ENCODE measurements at regions not wholly inside any gene's neighbourhood (a gene's known extent, or its start where the extent isn't known, plus 50 kb on each side); places are given as distances from the start of the nearest gene placed in this dataset.

DNA sequence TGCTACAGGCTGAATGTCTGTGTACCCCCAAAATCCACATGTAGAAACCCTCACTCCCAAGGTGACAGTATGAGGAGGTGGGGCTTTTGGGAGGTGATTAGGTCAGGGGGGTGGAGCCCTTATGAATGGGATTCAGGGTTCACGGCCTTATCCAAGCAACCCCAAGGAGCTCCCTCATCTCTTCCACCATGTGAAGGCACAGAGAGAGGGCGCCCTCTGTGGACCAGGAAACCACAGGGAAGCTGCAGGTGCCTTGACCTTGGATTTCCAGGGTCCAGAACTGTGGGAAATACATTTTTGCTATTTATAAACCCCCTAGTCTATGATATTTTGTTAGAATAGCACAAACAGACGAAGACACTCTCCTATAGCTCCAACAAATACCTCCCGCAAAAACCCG is 53.6 kb upstream of the IRX2 start:
- Histone ChIP-seq H3K9ac (no peak overlapping the region), H3K27me3 (ENCODE audit: insufficient read depth) (no peaks in the 10 kb centered on the region), H3K4me1 (ENCODE audit: control insufficient read depth in 1 of 2, insufficient read depth in 2 of 2, low read depth in 1 of 2, low read length in 1 of 2) (no peaks in the 10 kb centered on the region), H3K4me3 (ENCODE audit: low read depth in 2 of 2, low read length in 1 of 2) (no peak overlapping the region), H3K27ac (ENCODE audit: low read depth in 2 of 2, low read length in 1 of 2) (no peak overlapping the region), H3K9me3 (no peaks in the 10 kb centered on the region), H3K36me3 (replicated peaks in 1 of 2; ENCODE audit: control insufficient read depth in 1 of 2, insufficient read depth in 2 of 2, low read length in 1 of 2) (no peaks in the 10 kb centered on the region), H3K9me2 (no peaks in the 10 kb centered on the region), H2AFZ (ENCODE audit: low read depth) (no peak overlapping the region), H3K4me2 (no peak overlapping the region), H3K79me2 (ENCODE audit: insufficient read depth) (no peaks in the 10 kb centered on the region), H3F3A (replicated peaks; ENCODE audit: insufficient read depth) (no peaks in the 10 kb centered on the region), H4K20me1 (ENCODE audit: insufficient read depth) (no peaks in the 10 kb centered on the region)
- WGBS (ENCODE audit: low lambda C conversion rate), result 11% methylated on average over 5 of the region's 5 CpGs
- POLR2A ChIA-PET, result no interaction called here
- TF ChIP-seq RFX5 (IDR thresholded peaks at IDR 0.05; ENCODE audit: low read length) (no peak), TCF12 (IDR thresholded peaks at IDR 0.05) (no peak), FOSL2 (IDR thresholded peaks at IDR 0.05; ENCODE audit: borderline replicate concordance, low read depth) (no peak), MAX (IDR thresholded peaks at IDR 0.05; ENCODE audit: low read depth) (no peak), CTCF (IDR thresholded peaks at IDR 0.05) (no peak), POLR2AphosphoS5 (IDR thresholded peaks at IDR 0.05; ENCODE audit: low read depth, low read length) (no peak), FOXJ3 (CRISPR knock-in tag; IDR thresholded peaks at IDR 0.05) (no peak), YY1 (IDR thresholded peaks at IDR 0.05; ENCODE audit: low read depth) (no peak), EZH2phosphoT487 (IDR thresholded peaks at IDR 0.05; ENCODE audit: borderline replicate concordance, low read depth) (no peak), RCOR1 (IDR thresholded peaks at IDR 0.05; ENCODE audit: low read length) (no peak), TAF1 (IDR thresholded peaks at IDR 0.05; ENCODE audit: borderline replicate concordance, low read depth, low read length) (no peak), MEF2A (IDR thresholded peaks at IDR 0.05; ENCODE audit: borderline replicate concordance, low read depth) (no peak)
- TF ChIP-seq, protein P1, sequence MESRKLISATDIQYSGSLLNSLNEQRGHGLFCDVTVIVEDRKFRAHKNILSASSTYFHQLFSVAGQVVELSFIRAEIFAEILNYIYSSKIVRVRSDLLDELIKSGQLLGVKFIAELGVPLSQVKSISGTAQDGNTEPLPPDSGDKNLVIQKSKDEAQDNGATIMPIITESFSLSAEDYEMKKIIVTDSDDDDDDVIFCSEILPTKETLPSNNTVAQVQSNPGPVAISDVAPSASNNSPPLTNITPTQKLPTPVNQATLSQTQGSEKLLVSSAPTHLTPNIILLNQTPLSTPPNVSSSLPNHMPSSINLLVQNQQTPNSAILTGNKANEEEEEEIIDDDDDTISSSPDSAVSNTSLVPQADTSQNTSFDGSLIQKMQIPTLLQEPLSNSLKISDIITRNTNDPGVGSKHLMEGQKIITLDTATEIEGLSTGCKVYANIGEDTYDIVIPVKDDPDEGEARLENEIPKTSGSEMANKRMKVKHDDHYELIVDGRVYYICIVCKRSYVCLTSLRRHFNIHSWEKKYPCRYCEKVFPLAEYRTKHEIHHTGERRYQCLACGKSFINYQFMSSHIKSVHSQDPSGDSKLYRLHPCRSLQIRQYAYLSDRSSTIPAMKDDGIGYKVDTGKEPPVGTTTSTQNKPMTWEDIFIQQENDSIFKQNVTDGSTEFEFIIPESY (IDR thresholded peaks at IDR 0.05; ENCODE audit: borderline replicate concordance, low read depth), result no peak
- CTCF ChIA-PET, result no interaction called here
- no peak for DNase-seq

- CTCF ChIA-PET, result no interaction called here
These were observed 52.3 kb upstream of the IRX2 start for GRCh38 chr5:2803751-2804150.

More at GRCh38 chr5:2803751-2804150, 52.3 kb upstream of the IRX2 start:
- POLR2A ChIA-PET, result no interaction called here
- Histone ChIP-seq H3K9ac (no peak overlapping the region), H3K4me2 (no peak overlapping the region), H3K9me2 (no peaks in the 10 kb centered on the region), H3K36me3 (replicated peaks in 1 of 2; ENCODE audit: control insufficient read depth in 1 of 2, insufficient read depth in 2 of 2, low read length in 1 of 2) (no peaks in the 10 kb centered on the region), H3K27me3 (ENCODE audit: insufficient read depth) (no peaks in the 10 kb centered on the region), H3K27ac (ENCODE audit: low read depth in 2 of 2, low read length in 1 of 2) (no peak overlapping the region), H3F3A (replicated peaks; ENCODE audit: insufficient read depth) (no peaks in the 10 kb centered on the region), H3K4me1 (ENCODE audit: control insufficient read depth in 1 of 2, insufficient read depth in 2 of 2, low read depth in 1 of 2, low read length in 1 of 2) (no peaks in the 10 kb centered on the region), H3K9me3 (no peaks in the 10 kb centered on the region), H3K79me2 (ENCODE audit: insufficient read depth) (no peaks in the 10 kb centered on the region), H2AFZ (ENCODE audit: low read depth) (no peak overlapping the region), H3K4me3 (ENCODE audit: low read depth in 2 of 2, low read length in 1 of 2) (no peak overlapping the region), H4K20me1 (ENCODE audit: insufficient read depth) (no peaks in the 10 kb centered on the region)
- no peak for DNase-seq
- TF ChIP-seq FOXM1 (IDR thresholded peaks at IDR 0.05; ENCODE audit: low read depth), result no peak
- TF ChIP-seq RFX5 (IDR thresholded peaks at IDR 0.05; ENCODE audit: low read length), result no peak
- TF ChIP-seq NRF1 (IDR thresholded peaks at IDR 0.05; ENCODE audit: low read depth, low read length), result no peak
- no peak for TF ChIP-seq SIN3A (IDR thresholded peaks at IDR 0.05; ENCODE audit: borderline replicate concordance, low read depth, low read length)
- no peak for TF ChIP-seq ELF1 (IDR thresholded peaks at IDR 0.05)
- no peak for TF ChIP-seq JUND (IDR thresholded peaks at IDR 0.05)
- no peak for TF ChIP-seq FOXJ3 (CRISPR knock-in tag; IDR thresholded peaks at IDR 0.05)
- WGBS (ENCODE audit: low lambda C conversion rate), result 0% methylated on average over 1 of the region's 2 CpGs
